LNCaP clone FGC (cell line): ENCODE measurements at regions not wholly inside any gene's neighbourhood (a gene's known extent, or its start where the extent isn't known, plus 50 kb on each side); places are given as distances from the start of the nearest gene placed in this dataset.

Source experiments
- DNase-seq: peaks from one replicate; pipeline ENCODE4 v3.0.0-alpha.2; 2011; ENCODE audit warnings: low read depth
- H3K4me3 ChIP-seq: 2 replicates; pipeline ENCODE4 v1.5.1; 2011; ENCODE audit warnings: mild to moderate bottlenecking, low read depth, low read length, control low read depth
- CTCF ChIP-seq: IDR thresholded peaks from 2 replicates; pipeline ENCODE4 v1.5.1; 2012; ENCODE audit warnings: mild to moderate bottlenecking; ENCODE audit not compliant: control insufficient read depth, insufficient read depth; ENCODE audit errors: extremely low read depth

GRCh38 chr10:78856421-78856820 lies 212.3 kb upstream of the ZMIZ1 start:
- DNase-seq: peak; percentile 35
- H3K4me3 ChIP-seq: no peak overlapping the region
- TF ChIP-seq CTCF: no peak

GRCh38 chr10:78857193-78857592 lies 211.6 kb upstream of the ZMIZ1 start:
- DNase-seq: no peak
- TF ChIP-seq CTCF: no peak
- no peak overlapping the region for H3K4me3 ChIP-seq

GRCh38 chr10:78859266-78859665 lies 209.5 kb upstream of the ZMIZ1 start:
- no peak for TF ChIP-seq CTCF
- no peak overlapping the region for H3K4me3 ChIP-seq
- DNase-seq: no peak

GRCh38 chr10:78859769-78860168 lies 209.0 kb upstream of the ZMIZ1 start:
- peak; percentile 4 for DNase-seq
- no peak for TF ChIP-seq CTCF
- H3K4me3 ChIP-seq: no peak overlapping the region

- DNase-seq: no peak
- no peak overlapping the region for H3K4me3 ChIP-seq
- TF ChIP-seq CTCF: no peak
Observed at GRCh38 chr10:78860260-78860914, 208.4 kb upstream of the ZMIZ1 start.

- DNase-seq: no peak
- TF ChIP-seq CTCF: no peak
- no peak overlapping the region for H3K4me3 ChIP-seq
Observed at GRCh38 chr10:78861529-78862327, 207.0 kb upstream of the ZMIZ1 start.
